HEK293T (cell line): ENCODE measurements at regions not wholly inside any gene's neighbourhood (a gene's known extent, or its start where the extent isn't known, plus 50 kb on each side); places are given as distances from the start of the nearest gene placed in this dataset.
A peak's percentile ranks its signal among the peaks of the same experiment; 100 is the strongest.

Experiments used
- CTCF ChIA-PET: fragments of 350-600 bp; formaldehyde crosslinking; extraction: SDS; loops from one replicate; lab custom pipeline; 2021; ENCODE audit warnings: antibody characterized with exemption, inconsistent platforms; lab: Yijun Ruan, JAX
- POLR2A ChIA-PET: fragments of 350-600 bp; formaldehyde crosslinking; extraction: SDS; loops from one replicate; lab custom pipeline; 2020; ENCODE audit warnings: antibody characterized with exemption, inconsistent platforms; lab: Yijun Ruan, JAX
- DNase-seq: peaks from one replicate; pipeline ENCODE4 v3.0.0; 2012; ENCODE audit warnings: mixed read lengths; ENCODE audit errors: extremely low spot score
- ARNT ChIP-seq: fragments of 450-650 bp; IDR thresholded peaks from 2 replicates; pipeline ENCODE4 v1.6.1; 2017; ENCODE audit warnings: mild to moderate bottlenecking
- BHLHE40 ChIP-seq: fragments of 450-650 bp; IDR thresholded peaks from 2 replicates; pipeline ENCODE4 v1.6.1; 2016; ENCODE audit warnings: mild to moderate bottlenecking, moderate library complexity, borderline replicate concordance
- CTBP1 ChIP-seq: fragments of 450-650 bp; IDR thresholded peaks from 2 replicates; pipeline ENCODE4 v1.6.1; 2016; ENCODE audit warnings: borderline replicate concordance
- FOXA1 ChIP-seq: fragments of 450-650 bp; IDR thresholded peaks from 2 replicates; pipeline ENCODE4 v1.6.1; 2016; ENCODE audit warnings: mild to moderate bottlenecking
- FOXK2 ChIP-seq: fragments of 450-650 bp; IDR thresholded peaks from 2 replicates; pipeline ENCODE4 v1.6.1; 2016; ENCODE audit warnings: mild to moderate bottlenecking
- FOXM1 ChIP-seq: fragments of 450-650 bp; IDR thresholded peaks from 2 replicates; pipeline ENCODE4 v1.6.1; 2017; ENCODE audit warnings: mild to moderate bottlenecking, borderline replicate concordance
- HDGF ChIP-seq: fragments of 450-650 bp; IDR thresholded peaks from 2 replicates; pipeline ENCODE4 v1.6.1; 2017; ENCODE audit warnings: antibody characterized with exemption, borderline replicate concordance
- L3MBTL2 ChIP-seq: fragments of 450-650 bp; conservative IDR thresholded peaks from 2 replicates; pipeline ENCODE4 v1.6.1; 2016; ENCODE audit warnings: mild to moderate bottlenecking
- LEF1 ChIP-seq: fragments of 450-650 bp; IDR thresholded peaks from 2 replicates; pipeline ENCODE4 v1.6.1; 2017; ENCODE audit warnings: mild to moderate bottlenecking, borderline replicate concordance
- NFRKB ChIP-seq: fragments of 450-650 bp; IDR thresholded peaks from 2 replicates; pipeline ENCODE4 v1.6.1; 2016; ENCODE audit warnings: mild to moderate bottlenecking, moderate library complexity
- PKNOX1 ChIP-seq: fragments of 450-650 bp; IDR thresholded peaks from 2 replicates; pipeline ENCODE4 v1.6.1; 2016
- SP1 ChIP-seq: fragments of 450-650 bp; IDR thresholded peaks from 2 replicates; pipeline ENCODE4 v1.6.1; 2017
- SUZ12 ChIP-seq: fragments of 450-650 bp; IDR thresholded peaks from 2 replicates; pipeline ENCODE4 v1.6.1; 2016; ENCODE audit warnings: mild to moderate bottlenecking
- TARDBP ChIP-seq: fragments of 450-650 bp; IDR thresholded peaks from 2 replicates; pipeline ENCODE4 v1.6.1; 2016
- ZNF384 ChIP-seq: fragments of 450-650 bp; IDR thresholded peaks from 2 replicates; pipeline ENCODE4 v1.6.1; 2016

GRCh38 chr13:31436478-31436877 lies 236.7 kb downstream of the B3GLCT start:
- no peak for DNase-seq
- TF ChIP-seq CTBP1: no peak
- TF ChIP-seq PKNOX1: no peak
- TF ChIP-seq LEF1: no peak
- no peak for TF ChIP-seq L3MBTL2
- TF ChIP-seq SP1: no peak
- no peak for TF ChIP-seq TARDBP
- POLR2A ChIA-PET: no interaction called here
- CTCF ChIA-PET: interaction anchor here (1.0 kb wide), 1 partner anchor 101 kb away, joined by 3 read pairs; no protein-coding TSS in a partner anchor

- TF ChIP-seq FOXM1: no peak
- no peak for TF ChIP-seq LEF1
- TF ChIP-seq TARDBP: no peak
- TF ChIP-seq BHLHE40: no peak
- TF ChIP-seq ZNF384: no peak
- no peak for TF ChIP-seq PKNOX1
- no peak for TF ChIP-seq FOXK2
- TF ChIP-seq ARNT: no peak
- ChIA-PET CTCF (interaction anchor here (1.0 kb wide), 1 partner anchor 100 kb away, joined by 3 read pairs; no protein-coding TSS in a partner anchor), POLR2A (no interaction called here)
- DNase-seq: no peak
Observed at GRCh38 chr13:31437975-31438374, 238.2 kb downstream of the B3GLCT start.

GRCh38 chr13:31440132-31440531 lies 240.4 kb downstream of the B3GLCT start:
- ChIA-PET CTCF (no interaction called here), POLR2A (no interaction called here)
- no peak for DNase-seq
- TF ChIP-seq SP1 (no peak), PKNOX1 (peak; percentile 64)

- CTCF ChIA-PET: no interaction called here
- TF ChIP-seq LEF1 (no peak), BHLHE40 (no peak), SP1 (no peak), FOXM1 (no peak), ARNT (no peak), FOXA1 (no peak), NFRKB (no peak), CTBP1 (no peak), L3MBTL2 (no peak), PKNOX1 (no peak), SUZ12 (no peak)
- DNase-seq: no peak
- POLR2A ChIA-PET: no interaction called here
Observed at GRCh38 chr13:31441800-31442510, 242.2 kb downstream of the B3GLCT start.

GRCh38 chr13:31442571-31442970 lies 242.8 kb downstream of the B3GLCT start:
- TF ChIP-seq BHLHE40 (no peak), CTBP1 (no peak), FOXK2 (no peak), LEF1 (no peak), PKNOX1 (no peak), L3MBTL2 (no peak), ARNT (no peak)
- DNase-seq: no peak
- CTCF ChIA-PET: no interaction called here
- POLR2A ChIA-PET: no interaction called here

- CTCF ChIA-PET: no interaction called here
- POLR2A ChIA-PET: no interaction called here
- no peak for DNase-seq
- TF ChIP-seq HDGF (no peak), TARDBP (no peak), ZNF384 (no peak), SUZ12 (no peak), PKNOX1 (no peak), SP1 (no peak), L3MBTL2 (no peak), BHLHE40 (no peak), CTBP1 (no peak), FOXM1 (no peak), NFRKB (no peak), ARNT (no peak)
Observed at GRCh38 chr13:31444266-31444856, 244.6 kb downstream of the B3GLCT start.
